HepG2 (cell line): ENCODE measurements at regions not wholly inside any gene's neighbourhood (a gene's known extent, or its start where the extent isn't known, plus 50 kb on each side); places are given as distances from the start of the nearest gene placed in this dataset.

Experiments
- DPF2 ChIP-seq: sonication (generic); formaldehyde crosslinking; IDR thresholded peaks from 2 replicates; pipeline ENCODE4 v1.4.0; 2020; ENCODE audit warnings: mild to moderate bottlenecking, low read depth, missing genetic modification reagents, borderline replicate concordance
- FOSL2 ChIP-seq: sonication (generic); formaldehyde crosslinking; IDR thresholded peaks from 2 replicates; pipeline ENCODE4 v1.4.0; 2020; ENCODE audit warnings: missing genetic modification reagents
- HOXA5 ChIP-seq: sonication (generic); formaldehyde crosslinking; IDR thresholded peaks from 2 replicates; pipeline ENCODE4 v1.4.0; 2020; ENCODE audit warnings: missing genetic modification reagents
- MATR3 ChIP-seq: sonication (generic); formaldehyde crosslinking; IDR thresholded peaks from 2 replicates; pipeline ENCODE4 v1.4.0; 2020; ENCODE audit warnings: missing genetic modification reagents
- NRL ChIP-seq: sonication (generic); formaldehyde crosslinking; IDR thresholded peaks from 2 replicates; pipeline ENCODE4 v1.5.0; 2020; ENCODE audit warnings: missing genetic modification reagents, mild to moderate bottlenecking, moderate library complexity, borderline replicate concordance
- SETDB1 ChIP-seq: sonication (generic); formaldehyde crosslinking; IDR thresholded peaks from 2 replicates; pipeline ENCODE4 v1.5.1; 2020; ENCODE audit warnings: missing genetic modification reagents, mild to moderate bottlenecking, borderline replicate concordance
- TOPORS ChIP-seq: sonication (generic); formaldehyde crosslinking; IDR thresholded peaks from 2 replicates; pipeline ENCODE4 v1.8.0; 2023; ENCODE audit warnings: mild to moderate bottlenecking, missing genetic modification reagents
- ZEB1 ChIP-seq: IDR thresholded peaks from 2 replicates; pipeline ENCODE4 v1.6.1; 2012; ENCODE audit warnings: mild to moderate bottlenecking, low read depth, inconsistent platforms; ENCODE audit not compliant: insufficient replicate concordance
- ZFP1 ChIP-seq: IDR thresholded peaks from 2 replicates; pipeline ENCODE4 v1.6.1; 2016
- ZFP36L1 ChIP-seq: sonication (generic); formaldehyde crosslinking; IDR thresholded peaks from 2 replicates; pipeline ENCODE4 v1.8.0; 2022; ENCODE audit warnings: mild to moderate bottlenecking, missing genetic modification reagents, moderate library complexity
- ZFP62 ChIP-seq: sonication (generic); formaldehyde crosslinking; IDR thresholded peaks from 2 replicates; pipeline ENCODE4 v1.4.0; 2020; ENCODE audit warnings: missing genetic modification reagents
- ZNF253 ChIP-seq: sonication (generic); formaldehyde crosslinking; IDR thresholded peaks from 2 replicates; pipeline ENCODE4 v1.8.0; 2022; ENCODE audit warnings: mild to moderate bottlenecking, missing genetic modification reagents, borderline replicate concordance
- ZNF3 ChIP-seq: IDR thresholded peaks from 2 replicates; pipeline ENCODE4 v1.7.0; 2017; ENCODE audit warnings: inconsistent platforms
- ZNF432 ChIP-seq: sonication (generic); formaldehyde crosslinking; IDR thresholded peaks from 2 replicates; pipeline ENCODE4 v1.5.0; 2020; ENCODE audit warnings: missing genetic modification reagents, mild to moderate bottlenecking, borderline replicate concordance
- ZNF546 ChIP-seq: sonication (generic); formaldehyde crosslinking; conservative IDR thresholded peaks from 2 replicates; pipeline ENCODE4 v1.8.1; 2023; ENCODE audit warnings: mild to moderate bottlenecking, missing genetic modification reagents
- ZNF644 ChIP-seq: IDR thresholded peaks from 2 replicates; pipeline ENCODE4 v1.6.1; 2016; ENCODE audit warnings: low read depth
- ZNF720 ChIP-seq: sonication (generic); formaldehyde crosslinking; IDR thresholded peaks from 2 replicates; pipeline ENCODE4 v1.4.0; 2020; ENCODE audit warnings: missing genetic modification reagents
- ZNF768 ChIP-seq: sonication (generic); formaldehyde crosslinking; IDR thresholded peaks from 2 replicates; pipeline ENCODE4 v1.4.0; 2020; ENCODE audit warnings: missing genetic modification reagents
- ZNF782 ChIP-seq: sonication (generic); formaldehyde crosslinking; IDR thresholded peaks from 2 replicates; pipeline ENCODE4 v1.4.0; 2020; ENCODE audit warnings: missing genetic modification reagents, mild to moderate bottlenecking, borderline replicate concordance
- ZNF784 ChIP-seq: sonication (generic); formaldehyde crosslinking; IDR thresholded peaks from 2 replicates; pipeline ENCODE4 v1.5.1; 2020; ENCODE audit warnings: missing genetic modification reagents, mild to moderate bottlenecking, borderline replicate concordance
- ZNF83 ChIP-seq: sonication (generic); formaldehyde crosslinking; IDR thresholded peaks from 2 replicates; pipeline ENCODE4 v1.4.0; 2020; ENCODE audit warnings: missing genetic modification reagents, mild to moderate bottlenecking, borderline replicate concordance
- TF ChIP-seq, protein P1 (sequence below): sonication (generic); formaldehyde crosslinking; IDR thresholded peaks from 2 replicates; pipeline ENCODE4 v1.8.1; 2023; ENCODE audit warnings: mild to moderate bottlenecking, moderate library complexity, missing genetic modification reagents
- TF ChIP-seq, protein P2 (sequence below): IDR thresholded peaks from 2 replicates; pipeline ENCODE4 v1.6.1; 2018; ENCODE audit warnings: missing genetic modification reagents
- TF ChIP-seq, protein P3 (sequence below): sonication (generic); formaldehyde crosslinking; IDR thresholded peaks from 2 replicates; pipeline ENCODE4 v1.4.0; 2020; ENCODE audit warnings: mild to moderate bottlenecking, low read depth, missing genetic modification reagents
- TF ChIP-seq, protein P4 (sequence below): sonication (generic); formaldehyde crosslinking; conservative IDR thresholded peaks from 2 replicates; pipeline ENCODE4 v1.4.0; 2020; ENCODE audit warnings: mild to moderate bottlenecking, missing genetic modification reagents, moderate library complexity

GRCh38 chr2:8609357-8609811 lies 72.5 kb upstream of the ID2 start (continued):
- TF ChIP-seq ZEB1: peak; percentile 96
- TF ChIP-seq ZFP1: peak; percentile 91; the same call in 1 of the 2 replicates
- TF ChIP-seq NRL (CRISPR knock-in tag): no peak
- TF ChIP-seq DPF2 (CRISPR knock-in tag): peak; percentile 94
- TF ChIP-seq ZNF644: peak; percentile 94
- no peak for TF ChIP-seq SETDB1 (CRISPR knock-in tag)
- TF ChIP-seq ZNF720 (CRISPR knock-in tag): no peak
- no peak for TF ChIP-seq ZNF768 (CRISPR knock-in tag)
- TF ChIP-seq ZNF83 (CRISPR knock-in tag): no peak
- TF ChIP-seq, protein P1, sequence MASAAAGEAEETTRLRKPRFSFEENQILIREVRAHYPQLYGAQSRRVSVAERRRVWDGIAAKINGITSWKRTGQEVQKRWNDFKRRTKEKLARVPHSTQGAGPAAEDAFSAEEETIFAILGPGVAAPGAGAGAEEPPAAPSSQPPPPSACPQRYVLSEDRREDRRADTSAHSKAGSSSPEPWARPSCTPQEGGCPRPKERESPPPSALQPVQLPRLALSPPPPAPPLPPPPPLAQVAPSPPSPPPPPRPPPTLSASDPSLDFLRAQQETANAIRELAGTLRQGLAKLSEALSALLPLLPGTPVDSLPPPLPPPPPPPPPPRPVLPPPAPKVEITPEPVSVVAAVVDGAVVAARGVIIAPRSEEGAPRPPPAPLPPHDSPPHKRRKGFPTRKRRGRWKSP (CRISPR knock-in tag): peak; percentile 51; the same call in 1 of the 2 replicates
- TF ChIP-seq, protein P2, sequence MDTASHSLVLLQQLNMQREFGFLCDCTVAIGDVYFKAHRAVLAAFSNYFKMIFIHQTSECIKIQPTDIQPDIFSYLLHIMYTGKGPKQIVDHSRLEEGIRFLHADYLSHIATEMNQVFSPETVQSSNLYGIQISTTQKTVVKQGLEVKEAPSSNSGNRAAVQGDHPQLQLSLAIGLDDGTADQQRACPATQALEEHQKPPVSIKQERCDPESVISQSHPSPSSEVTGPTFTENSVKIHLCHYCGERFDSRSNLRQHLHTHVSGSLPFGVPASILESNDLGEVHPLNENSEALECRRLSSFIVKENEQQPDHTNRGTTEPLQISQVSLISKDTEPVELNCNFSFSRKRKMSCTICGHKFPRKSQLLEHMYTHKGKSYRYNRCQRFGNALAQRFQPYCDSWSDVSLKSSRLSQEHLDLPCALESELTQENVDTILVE (CRISPR knock-in tag): peak; percentile 80
- TF ChIP-seq, protein P3, sequence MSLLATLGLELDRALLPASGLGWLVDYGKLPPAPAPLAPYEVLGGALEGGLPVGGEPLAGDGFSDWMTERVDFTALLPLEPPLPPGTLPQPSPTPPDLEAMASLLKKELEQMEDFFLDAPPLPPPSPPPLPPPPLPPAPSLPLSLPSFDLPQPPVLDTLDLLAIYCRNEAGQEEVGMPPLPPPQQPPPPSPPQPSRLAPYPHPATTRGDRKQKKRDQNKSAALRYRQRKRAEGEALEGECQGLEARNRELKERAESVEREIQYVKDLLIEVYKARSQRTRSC (CRISPR knock-in tag): no peak
- TF ChIP-seq ZNF784 (CRISPR knock-in tag): peak; percentile 72
- peak; percentile 63; the same call in 1 of the 2 replicates for TF ChIP-seq ZFP36L1 (CRISPR knock-in tag)
- TF ChIP-seq, protein P4, sequence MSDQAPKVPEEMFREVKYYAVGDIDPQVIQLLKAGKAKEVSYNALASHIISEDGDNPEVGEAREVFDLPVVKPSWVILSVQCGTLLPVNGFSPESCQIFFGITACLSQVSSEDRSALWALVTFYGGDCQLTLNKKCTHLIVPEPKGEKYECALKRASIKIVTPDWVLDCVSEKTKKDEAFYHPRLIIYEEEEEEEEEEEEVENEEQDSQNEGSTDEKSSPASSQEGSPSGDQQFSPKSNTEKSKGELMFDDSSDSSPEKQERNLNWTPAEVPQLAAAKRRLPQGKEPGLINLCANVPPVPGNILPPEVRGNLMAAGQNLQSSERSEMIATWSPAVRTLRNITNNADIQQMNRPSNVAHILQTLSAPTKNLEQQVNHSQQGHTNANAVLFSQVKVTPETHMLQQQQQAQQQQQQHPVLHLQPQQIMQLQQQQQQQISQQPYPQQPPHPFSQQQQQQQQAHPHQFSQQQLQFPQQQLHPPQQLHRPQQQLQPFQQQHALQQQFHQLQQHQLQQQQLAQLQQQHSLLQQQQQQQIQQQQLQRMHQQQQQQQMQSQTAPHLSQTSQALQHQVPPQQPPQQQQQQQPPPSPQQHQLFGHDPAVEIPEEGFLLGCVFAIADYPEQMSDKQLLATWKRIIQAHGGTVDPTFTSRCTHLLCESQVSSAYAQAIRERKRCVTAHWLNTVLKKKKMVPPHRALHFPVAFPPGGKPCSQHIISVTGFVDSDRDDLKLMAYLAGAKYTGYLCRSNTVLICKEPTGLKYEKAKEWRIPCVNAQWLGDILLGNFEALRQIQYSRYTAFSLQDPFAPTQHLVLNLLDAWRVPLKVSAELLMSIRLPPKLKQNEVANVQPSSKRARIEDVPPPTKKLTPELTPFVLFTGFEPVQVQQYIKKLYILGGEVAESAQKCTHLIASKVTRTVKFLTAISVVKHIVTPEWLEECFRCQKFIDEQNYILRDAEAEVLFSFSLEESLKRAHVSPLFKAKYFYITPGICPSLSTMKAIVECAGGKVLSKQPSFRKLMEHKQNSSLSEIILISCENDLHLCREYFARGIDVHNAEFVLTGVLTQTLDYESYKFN (CRISPR knock-in tag): peak; percentile 96
- peak; percentile 88 for TF ChIP-seq FOSL2 (CRISPR knock-in tag)
- no peak; the same call in 1 of the 2 replicates for TF ChIP-seq ZNF3 (CRISPR knock-in tag)
- no peak; the same call in 1 of the 2 replicates for TF ChIP-seq ZNF782
- TF ChIP-seq MATR3 (CRISPR knock-in tag): no peak
- no peak for TF ChIP-seq ZNF546 (CRISPR knock-in tag)
- peak; percentile 30; the same call in 1 of the 2 replicates for TF ChIP-seq TOPORS (CRISPR knock-in tag)
- TF ChIP-seq HOXA5 (CRISPR knock-in tag): peak; percentile 97
- TF ChIP-seq ZFP62: no peak
- TF ChIP-seq ZNF253 (CRISPR knock-in tag): no peak
- TF ChIP-seq ZNF432 (CRISPR knock-in tag): no peak
